IPS-NIHi11 (cell line): ENCODE measurements at regions not wholly inside any gene's neighbourhood (a gene's known extent, or its start where the extent isn't known, plus 50 kb on each side); places are given as distances from the start of the nearest gene placed in this dataset.
"Not testable (repeated sequence)": the region's sequence is repeated elsewhere in the genome, so short reads cannot be mapped to it uniquely, and the experiment has no call there.

Source experiments
- DNase-seq: peaks from one replicate; pipeline ENCODE4 v3.0.0; 2012; ENCODE audit warnings: mixed read lengths, low spot score

DNA sequence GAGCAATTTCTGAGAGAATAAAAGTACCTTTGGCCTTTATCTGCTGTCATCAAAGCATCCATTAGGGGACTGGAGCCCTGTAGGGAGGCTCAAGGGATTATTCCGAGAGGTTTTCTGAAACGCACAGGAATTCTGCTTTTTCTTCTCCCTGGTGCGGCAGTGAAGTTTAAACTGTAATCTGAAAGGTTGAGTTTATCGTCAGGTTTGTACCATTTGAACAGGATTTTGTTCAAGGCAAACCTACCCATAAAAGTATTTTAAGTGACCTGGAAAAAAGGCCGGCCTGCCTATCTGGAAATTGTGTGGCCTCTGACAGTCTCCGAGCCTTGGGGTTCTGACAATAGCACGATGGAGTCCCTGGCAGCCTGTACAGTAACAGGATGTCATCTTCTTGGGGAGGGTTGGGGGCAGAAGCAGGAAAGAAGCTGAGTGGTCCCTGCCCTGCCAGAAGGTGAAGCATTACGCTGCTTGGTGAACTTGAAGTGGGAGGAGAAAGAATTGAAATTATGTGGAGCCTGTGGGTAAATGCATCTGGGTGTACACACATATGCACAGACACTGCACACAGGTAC, 272.0 kb downstream of the CYRIA start:
- DNase-seq, result no peak

DNA sequence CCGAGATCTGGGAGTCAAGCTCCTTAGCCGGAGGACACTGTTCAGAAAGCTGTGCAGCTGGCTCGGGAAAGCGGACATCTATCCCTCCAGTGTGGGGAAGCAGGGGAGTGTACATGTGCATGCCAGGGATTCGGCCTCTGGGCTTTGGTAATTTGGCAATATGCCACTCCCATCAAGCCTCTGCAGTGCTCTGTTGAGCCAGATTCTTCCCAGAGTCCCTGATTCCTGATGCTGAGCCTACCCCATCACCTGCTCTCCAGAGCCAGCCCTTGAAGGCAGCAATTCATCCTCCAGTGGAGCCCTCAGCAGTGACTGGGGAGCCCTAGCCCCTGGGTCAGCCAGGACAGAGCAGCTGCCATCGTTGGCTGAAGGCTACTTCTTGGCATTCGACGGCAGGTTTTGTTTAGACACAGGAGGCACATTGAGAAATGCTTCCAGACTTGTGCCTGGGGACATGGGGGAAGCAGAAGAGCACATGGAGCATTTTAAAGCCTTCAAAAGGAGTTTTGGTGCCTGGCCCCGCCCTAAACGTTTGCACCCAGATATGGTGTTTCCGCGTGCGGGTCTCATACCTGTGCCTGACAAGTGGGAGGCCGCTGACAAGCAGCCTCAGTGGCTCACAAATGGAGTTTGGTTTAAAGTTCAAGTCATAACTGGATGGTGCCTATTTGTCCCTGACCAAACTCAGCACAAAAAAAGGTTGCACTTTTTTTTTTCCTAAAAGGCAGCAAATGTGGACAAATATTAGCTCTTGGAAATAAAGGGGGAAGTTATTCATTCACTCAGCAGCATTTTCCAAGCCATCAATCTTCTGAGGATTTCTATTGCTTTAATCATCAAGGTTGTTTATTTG, 272.8 kb downstream of the CYRIA start:
- no peak for DNase-seq

DNA sequence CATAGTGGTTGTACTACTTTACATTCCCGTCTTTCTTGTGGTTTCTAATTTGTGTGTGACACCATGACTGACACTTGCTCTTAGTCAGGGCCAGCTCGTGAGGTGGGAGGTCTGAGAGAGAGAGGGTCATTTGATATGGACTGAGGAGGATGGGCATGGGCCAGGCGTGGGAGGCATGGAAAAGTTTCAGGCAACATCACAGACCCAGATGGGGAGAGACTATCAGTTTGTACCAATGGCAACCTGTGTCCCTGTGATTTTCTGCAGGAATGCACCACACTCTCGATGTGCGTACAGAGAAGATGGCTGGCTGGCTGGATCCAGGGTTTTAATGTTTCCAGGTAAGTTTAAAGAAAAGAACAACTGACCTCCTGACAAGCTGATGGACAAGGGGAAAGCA, 273.6 kb downstream of the CYRIA start:
- DNase-seq, result no peak

DNA sequence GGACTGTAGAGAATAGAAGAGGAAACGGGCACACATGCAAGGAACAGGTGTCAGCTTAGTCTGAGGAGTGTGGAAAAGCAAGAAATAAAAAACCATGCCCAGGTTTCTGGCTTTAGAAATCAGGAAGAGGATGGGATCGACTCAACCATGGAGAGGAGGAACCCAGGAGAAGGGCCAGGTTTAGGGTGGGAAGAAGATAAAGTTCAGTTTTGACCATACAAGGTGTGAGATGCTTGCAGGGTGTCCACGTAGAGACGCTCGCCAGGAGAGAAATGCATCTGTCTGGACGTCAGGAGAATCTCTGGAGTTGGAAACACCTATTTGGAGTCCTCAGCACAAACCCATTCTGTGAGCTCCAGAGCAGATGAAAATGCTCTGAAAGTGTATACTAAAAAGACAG, 275.1 kb downstream of the CYRIA start:
- no peak for DNase-seq

DNA sequence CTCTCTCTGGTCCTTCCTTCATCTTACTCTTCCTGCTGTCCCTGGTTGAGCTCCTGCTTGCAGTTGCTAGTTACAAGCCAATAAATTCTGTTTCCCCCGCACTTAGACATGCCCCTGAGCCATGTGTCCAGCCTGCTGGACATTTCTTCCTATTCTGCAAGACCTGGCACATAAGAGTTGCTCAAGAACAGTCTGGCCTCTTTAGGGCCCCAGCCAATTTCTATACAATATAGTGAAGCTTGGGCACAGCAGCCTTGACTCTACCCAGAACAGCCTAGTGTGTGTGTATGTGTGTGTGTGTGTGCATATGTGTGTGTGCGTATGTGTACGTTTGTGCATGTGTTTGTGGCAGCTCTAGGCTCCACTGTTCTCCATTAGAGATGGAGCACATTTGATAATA, 276.0 kb downstream of the CYRIA start:
- no peak for DNase-seq

DNA sequence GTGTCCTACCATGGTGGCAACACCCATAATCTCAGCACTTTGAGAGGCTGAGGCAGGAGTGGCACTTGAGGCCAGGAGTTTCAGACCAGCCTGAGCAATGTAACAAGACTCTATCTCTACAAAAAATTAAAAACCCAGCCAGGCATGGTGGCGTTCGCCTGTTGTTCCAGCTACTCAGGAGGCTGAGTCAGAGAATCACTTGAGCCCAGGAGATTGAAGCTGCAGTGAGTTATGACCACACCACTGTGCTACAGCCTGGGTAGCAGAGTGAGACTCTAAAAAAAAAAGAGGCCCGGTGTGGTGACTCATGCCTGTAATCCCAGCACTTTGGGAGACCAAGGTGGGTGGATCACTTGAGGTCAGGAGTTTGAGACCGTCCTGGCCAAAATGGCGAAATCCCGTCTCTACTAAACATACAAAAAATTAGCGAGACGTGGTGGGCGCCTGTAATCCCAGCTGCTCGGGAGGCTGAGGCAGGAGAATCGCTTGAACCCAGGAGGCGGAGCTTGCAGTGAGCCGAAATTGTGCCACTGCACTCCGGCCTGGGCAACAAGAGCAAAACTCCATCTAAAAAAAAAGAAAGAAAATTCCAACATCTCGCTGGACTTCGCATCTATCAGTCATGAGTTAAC, 277.3 kb downstream of the CYRIA start:
- DNase-seq, result not testable (repeated sequence)

DNA sequence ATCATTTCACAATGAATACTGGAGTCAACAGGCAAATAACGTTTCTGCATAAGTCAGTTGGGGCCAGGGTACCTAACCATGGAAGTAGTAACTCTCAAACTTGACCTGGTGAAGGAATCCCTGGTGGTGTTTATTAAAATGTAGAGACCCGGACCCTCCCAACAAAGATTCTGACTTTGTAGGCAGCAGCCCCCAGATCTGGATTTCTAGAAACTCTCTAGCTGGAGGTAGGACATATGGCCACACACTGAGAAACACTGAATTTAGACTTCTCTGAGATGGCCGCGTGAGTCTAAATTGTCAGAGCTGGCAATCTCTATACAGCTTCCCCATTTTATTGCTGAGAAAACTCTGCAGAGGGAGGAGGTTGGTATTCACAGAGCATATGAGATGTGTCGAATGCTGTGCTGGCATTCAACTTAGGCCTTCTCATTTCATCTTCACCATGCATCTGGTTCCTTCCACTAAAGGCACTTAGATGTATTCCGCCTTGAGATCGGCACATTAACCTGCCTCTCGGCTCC, 278.1 kb downstream of the CYRIA start:
- DNase-seq, result no peak

DNA sequence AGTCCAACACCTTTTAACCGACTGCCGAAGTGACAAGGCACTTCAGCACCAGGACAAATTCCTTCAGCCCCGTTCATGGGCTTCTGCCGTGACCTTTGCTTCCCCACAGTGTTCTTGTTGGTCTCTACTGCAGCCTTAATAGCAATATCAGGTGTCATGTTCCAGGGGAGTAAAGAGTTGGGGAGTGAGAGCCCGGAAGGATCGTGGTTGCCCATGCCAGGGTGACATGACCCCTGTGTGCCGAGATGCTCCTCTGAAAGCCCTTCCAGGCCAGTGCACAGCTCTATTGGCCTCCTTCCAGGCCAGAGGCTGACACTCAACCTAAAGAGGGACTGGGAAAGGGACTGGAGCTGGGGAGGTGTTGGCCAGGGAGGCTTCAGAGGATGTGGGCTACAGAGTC, 279.2 kb downstream of the CYRIA start:
- DNase-seq, result no peak

DNA sequence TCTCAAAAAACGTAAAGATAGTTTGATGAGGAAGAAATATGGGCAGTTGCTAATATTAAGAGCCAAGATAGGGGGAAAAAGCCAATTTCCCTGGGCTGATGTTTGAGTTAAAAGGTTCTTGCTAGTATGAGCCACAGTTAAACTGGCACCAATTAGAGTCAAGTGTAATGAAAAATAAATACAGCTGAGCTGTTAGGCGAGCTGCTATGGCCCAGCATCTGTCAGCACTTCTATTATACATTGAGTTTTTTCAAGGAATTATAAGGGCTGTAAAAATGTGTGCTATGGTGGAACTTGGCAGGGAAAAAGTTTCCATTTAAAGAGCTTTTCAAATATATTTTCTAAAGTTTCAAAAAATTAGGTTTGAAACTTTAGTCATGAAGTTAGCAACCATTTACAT, 279.6 kb downstream of the CYRIA start:
- no peak for DNase-seq

DNA sequence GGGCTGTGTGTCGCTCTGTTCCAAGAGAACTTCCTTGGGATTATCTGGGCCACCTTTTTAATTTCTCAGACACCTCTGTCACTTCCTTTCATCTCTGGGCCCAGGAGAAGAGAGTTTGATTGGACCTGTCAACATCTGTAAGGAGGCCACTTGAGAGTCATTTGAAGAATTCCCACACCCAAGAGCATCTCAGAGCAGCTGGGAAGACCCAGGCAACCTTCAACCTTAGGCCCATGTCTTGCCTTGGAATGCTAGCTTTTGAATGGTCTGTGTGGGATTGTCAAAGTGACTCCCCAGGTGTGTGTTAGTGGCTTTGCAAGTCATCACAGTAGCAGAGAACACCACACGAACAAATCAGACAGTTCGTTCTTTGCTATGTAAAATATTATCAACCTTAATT, 280.3 kb downstream of the CYRIA start:
- no peak for DNase-seq

DNA sequence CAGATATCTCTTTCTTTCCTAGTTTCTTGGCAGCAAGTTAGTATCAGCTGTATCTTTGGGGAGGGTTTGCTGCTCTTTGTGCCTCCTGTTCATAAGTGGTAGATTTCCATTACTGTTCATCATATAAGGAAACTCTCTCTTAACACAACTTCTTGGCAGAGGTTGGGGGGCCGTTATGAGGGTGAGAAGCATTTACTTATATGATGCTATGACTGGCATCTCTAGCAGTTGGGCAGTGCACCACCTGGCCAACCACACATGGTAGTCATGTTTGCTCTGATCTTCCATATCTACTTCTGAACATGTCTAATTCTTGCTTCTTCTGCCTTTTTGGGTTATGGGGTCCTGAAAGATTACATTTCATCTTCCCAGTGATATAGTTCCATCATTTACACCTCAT, 282.2 kb downstream of the CYRIA start:
- no peak for DNase-seq

DNA sequence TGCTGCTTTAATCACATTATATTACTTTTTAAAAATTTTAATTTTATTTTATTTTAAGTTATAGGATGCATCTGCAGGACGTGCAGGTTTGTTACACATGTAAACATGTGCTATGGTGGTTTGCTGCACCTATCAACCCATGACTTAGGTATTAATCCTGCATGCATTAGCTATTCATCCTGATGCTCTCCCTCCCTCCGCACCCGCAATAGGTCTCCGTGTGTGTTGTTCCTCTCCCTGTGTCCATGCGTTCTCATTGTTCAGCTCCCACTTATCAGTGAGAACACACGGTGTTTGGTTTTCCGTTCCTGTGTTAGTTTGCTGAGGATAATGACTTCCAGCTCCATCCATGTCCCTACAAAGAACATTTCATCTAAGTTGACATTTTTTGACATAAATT, 283.2 kb downstream of the CYRIA start:
- DNase-seq, result no peak

DNA sequence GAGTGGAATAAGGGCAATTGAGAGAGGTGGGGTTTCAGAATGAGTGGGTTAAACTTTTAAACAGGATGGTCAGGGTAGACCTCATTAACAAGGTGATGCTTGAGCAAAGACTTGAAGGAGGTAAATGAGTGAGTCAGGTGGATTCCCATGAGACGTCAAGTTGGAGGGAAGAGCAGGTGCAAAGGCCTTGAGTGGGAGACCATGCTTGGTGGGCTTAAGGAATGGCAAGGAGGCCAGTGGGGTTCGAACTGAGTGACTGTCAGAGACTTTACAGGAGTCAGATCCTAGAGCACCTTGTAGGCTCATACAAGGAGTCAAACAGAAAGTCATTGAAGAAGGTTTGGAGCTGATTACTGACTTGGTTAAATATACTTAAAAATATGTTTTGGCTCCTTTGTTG, 284.1 kb downstream of the CYRIA start:
- no peak for DNase-seq

DNA sequence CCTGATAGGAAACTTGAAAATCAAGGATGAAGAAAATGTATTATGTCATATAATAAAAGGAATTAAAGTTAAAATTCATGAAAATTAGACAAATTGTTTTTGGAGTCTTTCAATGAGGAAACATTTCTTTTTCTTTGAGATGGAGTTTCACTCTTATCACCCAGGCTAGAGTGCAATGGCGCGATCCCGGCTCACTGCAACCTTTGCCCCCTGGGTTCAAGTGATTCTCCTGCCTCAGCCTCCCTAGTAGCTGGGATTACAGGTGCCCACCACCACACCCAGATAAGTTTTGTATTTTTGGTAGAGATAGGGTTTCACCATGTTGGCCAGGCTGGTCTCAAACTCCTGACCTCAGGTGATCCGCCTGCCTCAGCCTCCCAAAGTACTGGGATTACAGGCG, 285.7 kb downstream of the CYRIA start:
- not testable (repeated sequence) for DNase-seq

DNA sequence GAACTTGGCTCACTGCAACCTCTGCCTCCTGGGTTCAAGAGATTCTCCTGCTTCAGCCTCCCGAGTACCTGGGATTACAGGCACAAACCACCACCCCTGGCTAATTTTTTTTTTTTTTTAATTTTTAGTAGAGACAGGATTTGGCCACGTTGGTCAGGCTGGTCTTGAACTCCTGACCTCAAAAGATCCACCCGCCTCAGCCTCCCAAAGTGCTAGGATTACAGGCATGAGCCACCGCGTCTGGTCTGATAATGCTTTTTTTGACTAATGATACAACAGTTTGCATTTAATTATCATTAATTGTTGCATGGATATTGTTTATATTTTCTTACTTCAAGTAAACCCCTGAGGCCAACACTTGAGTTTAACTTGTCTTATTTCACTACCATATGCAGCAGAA, 286.6 kb downstream of the CYRIA start:
- DNase-seq, result not testable (repeated sequence)

DNA sequence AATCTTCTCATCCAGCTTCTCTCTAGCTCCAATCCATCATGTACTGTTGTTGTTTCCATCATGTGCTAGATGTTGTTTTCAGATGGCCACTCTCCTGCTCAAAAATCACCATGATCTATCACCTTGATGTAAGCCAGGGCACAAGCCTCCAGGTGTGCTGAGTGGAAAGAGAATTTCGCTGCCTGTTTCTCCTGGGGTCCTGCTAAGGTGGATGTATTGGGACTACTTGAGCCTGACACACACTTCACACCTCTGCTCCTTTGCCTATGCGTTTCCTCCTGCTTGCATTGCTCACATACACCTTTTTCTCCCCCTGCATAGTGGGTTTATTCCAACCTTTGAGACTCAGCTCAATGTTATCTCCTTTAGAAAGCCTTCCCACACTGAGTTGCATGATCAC, 287.6 kb downstream of the CYRIA start:
- DNase-seq, result no peak

DNA sequence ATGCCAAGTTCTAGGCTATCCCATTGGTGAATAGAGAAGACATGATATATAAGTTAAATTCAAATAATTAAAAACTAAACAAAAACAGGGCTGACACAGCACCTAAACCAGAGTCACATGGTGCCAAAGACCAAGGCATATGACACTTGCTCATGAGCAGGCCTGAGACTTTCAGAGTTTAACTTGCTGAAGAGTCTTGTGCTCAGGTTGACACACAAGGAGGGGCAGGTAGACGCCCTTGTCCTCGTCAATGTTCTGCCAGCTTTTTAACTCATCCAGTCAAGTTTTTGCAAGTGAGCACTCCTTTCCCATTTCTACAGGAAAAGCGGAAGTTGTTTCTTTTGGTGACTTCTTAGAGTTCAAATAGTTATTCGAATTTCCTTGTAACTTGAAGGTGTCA, 289.7 kb downstream of the CYRIA start:
- no peak for DNase-seq

DNA sequence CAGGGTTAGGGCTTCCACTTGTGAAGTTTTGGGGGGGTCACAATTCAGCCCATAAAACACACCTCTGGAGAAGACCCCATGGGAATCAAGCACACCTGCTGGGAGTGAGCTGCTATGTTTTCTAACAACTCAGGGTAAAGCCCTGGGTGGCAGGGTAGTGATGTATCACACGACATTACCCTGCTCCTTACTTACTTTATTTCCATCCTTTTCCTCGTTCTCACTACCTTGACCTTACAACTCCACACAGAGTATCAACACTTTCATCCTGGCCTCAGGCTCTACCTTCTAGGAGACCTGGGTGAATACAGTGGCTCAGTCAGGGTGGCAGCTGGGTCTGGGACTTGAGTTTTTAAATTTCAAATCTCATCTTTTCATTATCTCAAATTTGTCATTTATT, 290.3 kb downstream of the CYRIA start:
- DNase-seq, result no peak

DNA sequence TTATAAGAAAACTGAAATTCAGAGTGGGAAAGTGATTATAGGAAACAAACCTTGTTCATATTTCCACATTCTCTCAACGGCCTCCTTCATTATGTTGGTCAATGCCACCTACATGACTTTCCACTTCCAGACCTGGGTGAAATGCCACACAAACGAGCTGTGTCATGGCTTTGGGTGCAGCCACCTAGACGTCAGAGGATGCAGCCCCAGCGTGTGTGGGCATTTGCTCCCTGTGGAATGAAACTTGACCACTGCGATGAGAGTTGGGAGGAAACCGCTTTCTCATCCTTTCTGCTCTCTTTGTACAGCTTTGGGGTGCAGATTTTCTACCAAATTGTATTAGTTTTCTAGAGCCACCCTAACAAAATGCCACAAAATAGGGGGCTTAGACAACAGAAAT, 291.0 kb downstream of the CYRIA start:
- no peak for DNase-seq

DNA sequence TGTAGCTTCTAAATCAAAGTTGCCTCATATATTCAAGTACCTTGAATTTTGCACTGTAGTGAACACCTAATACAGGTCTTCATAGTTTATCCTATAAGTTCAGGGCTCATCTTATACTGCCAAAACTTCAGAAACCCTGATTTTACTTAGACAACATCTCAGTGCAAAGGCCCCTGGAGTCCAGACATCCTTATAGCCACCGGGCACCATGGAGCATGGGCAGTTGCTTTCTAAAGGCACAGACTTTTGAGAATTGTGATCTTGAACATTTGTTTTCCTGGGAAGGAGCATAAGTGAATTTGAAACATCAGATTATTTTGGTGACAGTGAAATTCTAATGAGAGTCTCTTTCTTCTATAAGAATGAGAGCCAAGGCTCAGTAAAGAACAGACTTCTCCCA, 292.3 kb downstream of the CYRIA start:
- DNase-seq, result no peak

DNA sequence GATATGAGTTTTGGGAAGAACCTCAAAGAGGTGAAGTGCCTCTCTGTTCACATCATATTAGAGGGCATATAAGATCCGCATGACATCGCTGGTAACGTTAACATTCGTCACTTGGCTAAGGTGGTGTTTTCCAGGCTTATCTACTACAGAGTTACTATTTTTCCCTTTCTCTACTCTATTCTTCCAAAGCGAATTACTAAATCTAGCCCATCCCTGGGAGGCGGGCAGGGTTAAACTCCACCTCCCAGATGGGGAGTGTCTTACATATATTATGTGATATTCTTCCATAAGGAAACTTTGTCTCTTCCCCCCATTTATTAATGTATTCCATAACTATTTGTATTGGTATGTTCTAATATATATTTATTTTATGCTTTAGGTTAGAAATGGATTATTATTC, 293.9 kb downstream of the CYRIA start:
- no peak for DNase-seq

DNA sequence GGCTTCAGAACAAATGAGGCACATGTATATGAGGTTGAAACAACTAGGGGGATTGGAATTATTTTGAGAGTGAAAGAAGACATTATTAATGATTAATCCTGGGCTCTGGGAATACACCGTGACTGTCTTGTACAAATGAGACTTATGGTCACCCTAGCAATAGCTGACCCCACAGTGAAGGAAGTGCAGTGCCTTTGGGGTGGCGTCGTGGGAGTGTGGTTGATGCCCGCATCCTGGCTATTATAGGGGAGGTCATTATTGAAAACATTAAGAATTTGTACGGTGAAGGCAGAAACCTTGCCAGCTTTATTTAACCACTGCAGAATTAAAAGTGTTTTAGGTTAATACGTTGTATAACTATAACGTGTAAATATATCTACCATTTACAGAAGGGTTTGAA, 296.7 kb downstream of the CYRIA start:
- no peak for DNase-seq

DNA sequence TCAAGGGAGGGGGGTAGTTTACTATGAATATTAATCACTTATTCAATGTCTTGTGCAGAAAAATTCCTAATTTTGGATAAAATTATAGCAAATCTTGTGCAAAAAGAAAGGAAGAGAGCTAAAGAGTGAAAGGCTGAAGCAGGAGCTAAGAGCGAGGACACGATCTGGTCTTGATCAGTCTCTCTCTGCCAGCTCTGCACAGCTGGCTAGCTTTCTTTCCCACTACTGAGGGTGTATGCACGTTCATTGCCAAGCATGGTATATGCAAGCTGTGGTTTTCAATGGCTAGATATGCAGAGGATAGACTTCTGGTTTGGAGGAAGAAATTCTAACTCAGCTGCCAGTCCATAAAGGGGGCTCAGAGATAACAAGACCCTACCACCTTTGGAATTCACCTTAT, 297.3 kb downstream of the CYRIA start:
- no peak for DNase-seq
